ENCODE measurements at regions not wholly inside any gene's neighbourhood (a gene's known extent, or its start where the extent isn't known, plus 50 kb on each side); places are given as distances from the start of the nearest gene placed in this dataset.
"Not testable (repeated sequence)": the region's sequence is repeated elsewhere in the genome, so short reads cannot be mapped to it uniquely, and the experiment has no call there.

DNA sequence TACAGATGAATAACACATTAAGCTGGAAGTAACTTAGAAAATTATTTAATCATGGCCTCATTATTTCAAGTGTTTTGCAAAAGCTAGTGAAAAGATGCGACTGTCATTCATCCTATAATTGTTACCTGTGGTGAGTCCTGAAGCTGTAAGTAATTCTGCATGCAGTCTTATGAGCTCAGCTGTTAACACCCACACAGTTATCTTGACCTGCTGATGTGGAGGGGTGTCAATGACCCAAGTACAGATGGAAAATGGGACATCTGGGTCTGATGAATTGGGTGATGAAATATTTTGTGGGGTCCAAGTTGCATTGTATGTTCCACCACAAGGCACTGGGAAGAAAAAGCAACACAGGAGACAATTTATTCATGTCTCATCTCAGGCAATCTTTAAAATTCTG lies 68.9 kb downstream of the OR13A1 start:
- TF ChIP-seq POLR2A (IDR thresholded peaks at IDR 0.05), result no peak
- TF ChIP-seq, protein P1, sequence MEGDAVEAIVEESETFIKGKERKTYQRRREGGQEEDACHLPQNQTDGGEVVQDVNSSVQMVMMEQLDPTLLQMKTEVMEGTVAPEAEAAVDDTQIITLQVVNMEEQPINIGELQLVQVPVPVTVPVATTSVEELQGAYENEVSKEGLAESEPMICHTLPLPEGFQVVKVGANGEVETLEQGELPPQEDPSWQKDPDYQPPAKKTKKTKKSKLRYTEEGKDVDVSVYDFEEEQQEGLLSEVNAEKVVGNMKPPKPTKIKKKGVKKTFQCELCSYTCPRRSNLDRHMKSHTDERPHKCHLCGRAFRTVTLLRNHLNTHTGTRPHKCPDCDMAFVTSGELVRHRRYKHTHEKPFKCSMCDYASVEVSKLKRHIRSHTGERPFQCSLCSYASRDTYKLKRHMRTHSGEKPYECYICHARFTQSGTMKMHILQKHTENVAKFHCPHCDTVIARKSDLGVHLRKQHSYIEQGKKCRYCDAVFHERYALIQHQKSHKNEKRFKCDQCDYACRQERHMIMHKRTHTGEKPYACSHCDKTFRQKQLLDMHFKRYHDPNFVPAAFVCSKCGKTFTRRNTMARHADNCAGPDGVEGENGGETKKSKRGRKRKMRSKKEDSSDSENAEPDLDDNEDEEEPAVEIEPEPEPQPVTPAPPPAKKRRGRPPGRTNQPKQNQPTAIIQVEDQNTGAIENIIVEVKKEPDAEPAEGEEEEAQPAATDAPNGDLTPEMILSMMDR (IDR thresholded peaks at IDR 0.05 in 4 of 5, conservative IDR thresholded peaks at IDR 0.05 in 1 of 5), result no peak
- no peak for DNase-seq
- intact Hi-C loops (cut with DNase I; ENCODE audit: low total_unique reads), result no loop called here
- no peaks in the 10 kb centered on the region for H3K27me3 ChIP-seq
- in situ Hi-C loops (cut with MboI; ENCODE audit: low sequenced_read_pairs in 4 of 4), result no loop called here
- no peaks in the 10 kb centered on the region for H3K9me3 ChIP-seq
- H3K36me3 ChIP-seq, result no peaks in the 10 kb centered on the region
- no peak overlapping the region for H3K4me3 ChIP-seq
- no peaks in the 10 kb centered on the region for H3K4me1 ChIP-seq
- no peak for ATAC-seq
- H3K27ac ChIP-seq, result no peak overlapping the region

DNA sequence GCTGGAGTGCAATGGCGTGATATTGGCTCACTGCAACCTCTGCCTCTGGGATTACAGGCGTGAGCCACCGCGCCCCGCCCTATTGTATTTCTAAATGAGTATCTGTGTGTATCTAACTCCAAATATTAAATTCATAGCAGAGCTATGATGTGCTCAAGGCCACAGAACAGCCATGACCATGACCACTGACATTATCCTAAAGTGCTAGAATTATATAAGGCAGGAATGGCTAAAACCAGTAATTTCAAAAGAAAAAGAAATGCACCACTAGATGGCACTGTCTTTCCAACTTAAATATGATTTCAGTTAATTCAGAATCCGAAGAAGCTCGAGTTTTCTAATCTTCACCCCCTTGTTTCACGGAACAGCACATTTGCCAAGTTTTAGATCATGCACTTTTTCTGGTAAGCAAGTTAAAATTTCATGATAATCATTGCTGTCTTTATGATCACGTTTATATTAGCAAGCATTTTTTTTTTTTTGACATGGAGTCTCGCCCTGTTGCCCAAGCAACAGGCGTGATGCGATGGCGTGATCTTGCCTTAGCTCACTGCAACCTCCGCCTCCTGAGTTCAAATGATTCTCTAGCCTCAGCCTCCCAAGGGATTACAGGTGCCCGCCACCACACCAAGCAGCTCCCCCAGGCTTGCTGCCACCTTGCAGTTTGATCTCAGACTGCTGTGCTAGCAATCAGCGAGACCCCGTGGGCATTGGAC lies 65.3 kb downstream of the OR13A1 start:
- Histone ChIP-seq H3K36me3 (no peaks in the 10 kb centered on the region), H3K4me1 (no peaks in the 10 kb centered on the region), H3K27ac (no peak overlapping the region), H3K27me3 (no peaks in the 10 kb centered on the region), H3K4me3 (peak overlapping the region in 2 of 4 donors; percentile 8 to 24), H3K9me3 (no peaks in the 10 kb centered on the region)
- peak in 1 of 2 donors; percentile 39 for ATAC-seq
- no peak for DNase-seq
- no peak for TF ChIP-seq POLR2A (IDR thresholded peaks at IDR 0.05)
- TF ChIP-seq, protein P1 (IDR thresholded peaks at IDR 0.05 in 4 of 5, conservative IDR thresholded peaks at IDR 0.05 in 1 of 5), result peak; percentile 25 to 67 (median 48)
- intact Hi-C loops (cut with DNase I; ENCODE audit: low total_unique reads), result no loop called here
- in situ Hi-C loops (cut with MboI; ENCODE audit: low sequenced_read_pairs in 4 of 4), result no loop called here

DNA sequence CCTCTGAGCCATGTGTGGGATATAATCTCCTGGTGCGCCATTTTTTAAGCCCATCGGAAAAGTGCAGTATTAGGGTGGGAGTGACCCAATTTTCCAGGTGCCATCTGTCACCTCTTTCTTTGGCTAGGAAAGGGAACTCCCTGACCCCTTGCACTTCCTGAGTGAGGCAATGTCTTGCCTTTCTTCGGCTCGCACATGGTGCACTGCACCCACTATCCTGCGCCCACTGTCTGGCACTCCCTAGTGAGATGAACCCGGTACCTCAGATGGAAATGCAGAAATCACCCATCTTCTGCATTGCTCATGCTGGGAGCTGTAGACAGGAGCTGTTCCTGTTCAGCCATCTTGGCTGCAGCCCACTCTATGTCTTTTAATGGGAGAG lies 64.7 kb downstream of the OR13A1 start:
- H3K27ac ChIP-seq; H3K27me3 ChIP-seq; in situ Hi-C loops (cut with MboI; ENCODE audit: low sequenced_read_pairs in 4 of 4); H3K4me1 ChIP-seq; H3K36me3 ChIP-seq; DNase-seq; H3K4me3 ChIP-seq; intact Hi-C loops (cut with DNase I; ENCODE audit: low total_unique reads); ATAC-seq; H3K9me3 ChIP-seq: not testable (repeated sequence)

Small RNAs in the stretch of these regions (microRNA-seq; reads per million reads assigned to microRNA genes)
- 0 reads per million in 2 donors for gene MIR3156-1 (ENCODE audit: borderline replicate concordance in 2 of 2)
